Right ventricle myocardium inferior (tissue), 1 donor: ENCODE measurements at regions not wholly inside any gene's neighbourhood (a gene's known extent, or its start where the extent isn't known, plus 50 kb on each side); places are given as distances from the start of the nearest gene placed in this dataset.
A peak's percentile ranks its signal among the peaks of the same experiment; 100 is the strongest.
"Not testable (repeated sequence)": the region's sequence is repeated elsewhere in the genome, so short reads cannot be mapped to it uniquely, and the experiment has no call there.

ENCODE experiments used
- ATAC-seq: fragments of 200-7000 bp; cut with Tn5 transposase; one replicate; pipeline ENCODE4 v1.9.1; 2020; ENCODE audit warnings: mild to moderate bottlenecking, moderate library complexity
- DNase-seq: peaks from one replicate; pipeline ENCODE4 v3.0.0; 2021; ENCODE audit errors: missing footprints
- intact Hi-C: fragments of 100-400 bp; cut with DNase I; formaldehyde crosslinking; loops from one replicate; pipeline ENCODE4 v1.11.0; 2022
- donor health status: DM: no; HTN: yes; CAD: no; lungs with severe emphysema.

DNA sequence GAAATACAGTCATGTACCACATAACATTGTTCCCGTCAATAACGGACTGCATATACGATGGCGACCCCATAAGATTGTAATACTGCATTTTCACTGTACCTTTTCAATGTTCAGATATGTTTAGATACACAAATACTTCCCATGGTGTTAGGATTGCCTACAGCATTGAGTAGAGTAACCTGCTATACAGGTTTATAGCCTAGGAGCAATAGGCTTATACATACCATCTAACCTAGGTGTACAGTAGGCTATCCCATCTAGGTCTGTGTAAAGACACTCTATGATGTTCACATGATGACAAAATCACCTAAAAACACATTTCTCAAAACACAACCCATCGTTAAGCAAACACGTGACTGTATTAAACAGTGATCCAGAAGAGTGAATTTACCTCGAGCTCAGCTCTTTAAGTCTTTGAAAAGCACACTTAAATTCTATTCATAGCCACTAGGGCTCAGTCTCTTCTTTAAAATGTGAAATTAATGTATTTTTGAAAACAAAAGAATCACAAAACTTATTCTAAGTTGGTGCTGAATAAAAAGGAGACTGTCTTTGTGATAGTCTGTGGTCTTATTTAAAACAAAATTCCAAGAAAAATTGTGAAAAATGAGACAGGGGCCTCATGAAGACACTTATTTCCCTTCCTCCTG lies 239.1 kb upstream of the ARID2 start:
- DNase-seq (no peak), ATAC-seq (no peak)
- intact Hi-C loops, result no loop called here

DNA sequence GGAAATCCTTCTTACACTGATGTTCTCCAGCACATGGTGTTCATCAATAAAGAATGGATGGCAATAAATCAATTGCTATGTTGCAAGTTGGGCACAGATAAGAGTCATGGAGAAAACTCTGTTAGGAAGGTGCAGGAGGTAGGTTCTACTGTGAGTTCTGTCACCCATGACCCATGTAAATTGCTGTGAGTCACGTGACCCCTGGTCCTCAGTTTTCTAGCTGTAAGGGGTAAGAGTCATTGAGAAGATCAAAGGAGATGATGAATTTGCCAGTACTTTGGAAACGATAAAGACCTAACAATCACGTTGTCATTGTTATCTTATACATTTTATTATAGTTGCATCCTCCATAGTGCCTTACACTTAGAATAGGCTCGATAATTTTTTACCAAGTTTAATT lies 235.2 kb upstream of the ARID2 start:
- intact Hi-C loops, result no loop called here
- no peak for DNase-seq
- ATAC-seq, result no peak

DNA sequence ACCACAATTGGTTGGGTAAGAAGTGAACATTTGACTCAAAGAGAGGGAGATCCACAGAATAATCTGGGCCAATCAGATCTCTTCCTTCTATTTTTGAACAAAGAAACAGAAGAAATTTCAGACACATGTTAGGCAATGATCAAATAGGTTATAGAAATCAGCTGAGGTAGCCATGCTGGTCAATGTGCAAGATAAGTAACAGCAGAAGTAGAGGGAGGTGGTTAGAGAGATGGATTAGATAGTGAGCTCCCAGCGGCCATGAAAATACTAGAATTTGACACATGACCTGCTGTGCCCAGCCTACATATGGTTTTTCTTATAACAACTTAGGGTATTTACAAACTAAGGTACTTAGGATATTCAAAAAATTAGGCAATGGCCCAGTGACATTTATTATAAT lies 230.9 kb upstream of the ARID2 start:
- ATAC-seq, result no peak
- DNase-seq, result no peak
- intact Hi-C loops, result no loop called here

GRCh38 chr12:45502481-45503128 lies 226.9 kb upstream of the ARID2 start:
- intact Hi-C loops, result no loop called here
- no peak for DNase-seq
- ATAC-seq, result no peak

DNA sequence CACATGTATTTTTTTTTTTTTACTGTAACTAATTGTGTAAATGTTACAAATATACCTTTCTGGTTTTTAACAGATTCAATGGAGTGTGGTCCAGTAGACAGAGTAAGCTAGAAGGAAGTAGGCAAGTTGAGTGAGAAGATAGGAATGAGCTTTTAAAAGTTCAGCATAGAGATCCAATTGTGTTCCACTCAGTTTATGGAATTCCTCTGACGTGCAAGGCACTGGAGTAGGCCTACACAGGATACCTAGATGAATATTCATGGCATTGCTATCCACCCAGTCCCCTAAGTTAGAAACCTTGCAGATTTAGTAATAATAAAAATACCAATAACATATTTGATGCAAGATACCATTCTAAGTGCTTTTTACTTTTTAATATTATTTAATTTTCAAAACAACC lies 225.6 kb upstream of the ARID2 start:
- DNase-seq (no peak), ATAC-seq (no peak)
- intact Hi-C loops, result no loop called here

DNA sequence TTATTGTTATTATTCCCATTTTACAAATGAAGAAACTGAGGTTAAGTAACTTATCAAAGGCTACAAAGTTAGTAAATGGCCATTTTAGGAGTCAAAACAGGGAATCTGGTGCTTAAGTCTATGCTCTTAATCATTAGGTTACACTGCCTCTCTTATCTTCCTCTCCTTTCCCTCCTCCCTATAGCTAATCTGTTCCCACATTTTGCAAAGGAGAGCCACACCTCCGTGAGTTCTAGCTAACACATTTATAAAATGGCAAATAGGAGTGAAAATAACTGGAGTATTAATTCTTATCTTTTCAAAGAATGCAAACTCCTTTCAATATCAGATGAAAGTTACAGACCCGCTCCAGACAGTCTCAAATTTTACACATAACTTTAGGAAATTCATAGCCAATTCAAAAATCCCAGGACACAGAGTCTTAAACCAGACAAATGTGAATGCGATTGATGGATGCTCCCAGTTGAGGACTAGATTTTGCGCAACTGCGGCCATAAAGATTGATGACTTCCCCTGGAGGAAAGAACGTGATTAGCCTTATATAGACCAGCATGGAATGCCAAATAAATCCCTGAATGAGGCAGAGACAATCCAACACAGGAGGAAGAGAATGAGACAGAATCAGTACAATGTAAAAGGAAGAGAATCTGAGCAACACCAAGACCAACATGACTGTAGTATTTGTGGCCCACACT lies 225.0 kb upstream of the ARID2 start:
- ATAC-seq (no peak), DNase-seq (no peak)
- intact Hi-C loops, result no loop called here

DNA sequence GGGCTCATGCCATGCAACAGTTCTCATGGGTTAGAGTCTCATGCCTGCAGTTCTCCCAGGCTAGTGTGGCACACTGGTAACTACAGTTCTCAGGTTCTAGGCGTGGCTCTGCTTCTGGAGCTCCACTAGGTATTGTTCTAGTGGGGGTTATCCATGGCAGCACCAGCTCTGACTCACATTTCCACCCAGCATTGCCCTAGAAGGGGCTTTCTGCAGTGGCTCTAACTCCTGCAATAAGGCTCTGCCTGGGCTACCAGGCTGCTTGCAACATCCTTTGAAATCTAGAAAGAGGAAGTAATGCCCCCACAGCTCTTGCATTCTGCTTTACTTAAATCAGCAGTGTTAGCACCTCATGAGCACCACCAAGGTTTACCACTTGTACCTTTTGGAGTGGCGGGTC lies 220.3 kb upstream of the ARID2 start:
- no peak for DNase-seq
- no peak for ATAC-seq
- intact Hi-C loops, result no loop called here

DNA sequence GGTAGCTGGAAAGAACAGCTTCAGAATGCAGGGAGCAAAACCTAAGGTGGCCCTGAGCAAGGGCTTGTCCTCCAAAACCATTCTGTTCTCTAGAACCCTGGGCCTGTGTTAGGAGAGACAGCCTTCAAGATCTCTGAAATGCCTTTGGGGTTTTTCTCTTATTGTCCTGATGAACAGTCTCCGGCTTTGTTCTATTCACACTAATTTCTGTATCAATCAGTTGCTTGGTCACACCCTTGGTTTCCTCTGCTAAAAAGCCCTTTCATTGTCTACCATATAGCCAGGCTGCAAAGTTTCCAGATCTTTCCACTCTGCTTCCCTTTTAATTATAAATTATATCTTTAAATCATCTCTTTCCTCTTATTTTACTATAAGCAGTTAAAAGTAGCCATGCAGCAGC lies 219.9 kb upstream of the ARID2 start:
- intact Hi-C loops, result no loop called here
- DNase-seq, result no peak
- ATAC-seq, result no peak

- ATAC-seq (no peak), DNase-seq (no peak)
- intact Hi-C loops, result no loop called here
Observed at GRCh38 chr12:45517381-45517780, 212.1 kb upstream of the ARID2 start.

- no peak for ATAC-seq
- intact Hi-C loops, result no loop called here
- no peak for DNase-seq
Observed at GRCh38 chr12:45518291-45519235, 210.9 kb upstream of the ARID2 start.

GRCh38 chr12:45522227-45522626 lies 207.3 kb upstream of the ARID2 start:
- intact Hi-C loops, result no loop called here
- DNase-seq (no peak), ATAC-seq (no peak)

DNA sequence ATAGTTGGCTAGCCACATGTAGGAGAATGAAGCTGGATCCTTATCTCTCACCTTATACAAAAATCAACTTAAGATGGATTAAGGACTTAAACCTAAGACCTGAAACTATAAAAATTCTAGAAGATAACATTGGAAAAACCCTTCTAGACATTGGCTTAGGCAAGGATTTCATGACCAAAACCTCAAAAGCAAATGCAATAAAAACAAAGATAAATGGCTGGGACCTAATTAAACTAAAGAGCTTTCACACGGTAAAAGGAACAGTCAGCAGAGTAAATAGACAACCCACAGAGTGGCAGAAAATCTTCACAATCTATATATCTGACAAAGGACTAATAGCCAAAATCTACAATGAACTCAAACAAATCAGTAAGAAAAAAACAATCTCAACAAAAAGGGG lies 202.7 kb upstream of the ARID2 start:
- intact Hi-C loops, ATAC-seq: not testable (repeated sequence)

DNA sequence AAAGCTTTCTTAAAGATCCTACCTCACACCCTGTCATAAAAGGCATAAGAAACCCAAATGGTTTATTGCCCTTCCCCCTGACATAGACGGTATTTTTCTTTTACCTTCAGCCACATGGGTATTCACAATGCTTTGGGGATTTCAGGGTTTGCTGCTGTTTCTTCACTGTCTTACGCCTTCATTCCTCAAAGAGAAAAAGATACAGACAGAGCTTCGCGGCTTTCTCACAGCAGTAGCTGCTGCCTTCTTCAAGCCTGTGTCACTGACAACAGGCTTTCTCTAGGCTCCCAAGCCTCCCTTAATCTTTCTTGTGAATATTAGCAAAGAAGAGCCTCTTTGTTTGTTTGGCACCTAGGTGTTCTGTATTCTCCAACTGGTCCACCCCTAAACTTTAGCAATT lies 197.4 kb upstream of the ARID2 start:
- ATAC-seq, result no peak
- intact Hi-C loops, result no loop called here
- DNase-seq, result no peak

More for the DNA sequence above, 202.7 kb upstream of the ARID2 start:
- DNase-seq, result not testable (repeated sequence)

DNA sequence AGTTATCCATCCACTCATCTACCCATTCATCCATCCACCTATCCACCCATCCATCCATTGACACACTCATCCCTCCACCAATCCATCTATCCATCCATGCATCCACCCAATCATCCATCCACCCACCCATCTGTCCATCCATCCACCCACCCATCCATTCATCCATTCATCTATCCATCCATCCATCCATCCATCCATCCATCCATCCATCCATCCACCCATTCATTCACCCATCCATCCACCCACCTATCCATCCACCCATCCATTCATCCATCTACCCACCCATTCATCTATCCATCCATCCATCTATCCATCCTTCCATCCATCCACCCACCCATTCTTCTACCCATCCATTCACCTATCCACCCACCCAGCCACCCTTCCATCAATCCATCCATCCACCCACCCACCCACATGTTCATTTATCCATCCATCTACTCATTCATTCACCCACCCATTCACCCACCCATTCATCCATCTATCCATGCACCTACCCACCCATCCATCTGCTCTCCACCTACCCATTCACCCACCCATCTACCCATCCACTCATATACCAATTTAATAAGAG lies 193.8 kb upstream of the ARID2 start:
- intact Hi-C loops, result no loop called here
- no peak for DNase-seq

DNA sequence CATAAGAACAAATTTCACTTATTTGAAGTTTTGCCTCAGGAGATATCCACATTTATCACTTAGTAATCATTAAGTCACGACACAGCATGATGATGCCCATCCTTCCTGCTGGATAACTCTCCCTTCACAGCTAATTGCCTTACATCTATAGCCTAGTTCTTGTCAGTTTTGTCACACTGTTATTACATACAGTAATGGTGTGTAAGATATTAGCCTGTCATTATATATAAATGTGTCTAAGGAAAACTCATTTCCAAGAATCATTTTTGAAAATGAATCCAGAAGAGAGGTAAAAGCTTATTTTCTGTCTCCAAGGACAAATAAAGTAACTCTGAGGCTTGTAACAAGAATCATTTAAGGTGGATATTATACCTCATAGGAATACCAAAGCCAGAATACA lies 193.2 kb upstream of the ARID2 start:
- ATAC-seq, result no peak
- no peak for DNase-seq
- intact Hi-C loops, result no loop called here

More for the DNA sequence above, 193.8 kb upstream of the ARID2 start:
- no peak for ATAC-seq

- intact Hi-C loops, result loop anchor here (5.0 to 10.0 kb wide), 2 partner anchors 186 to 454 kb away; partner anchors contain the start of genes ARID2 and SCAF11
- ATAC-seq (no peak), DNase-seq (no peak)
Observed at GRCh38 chr12:45540661-45541341, 188.7 kb upstream of the ARID2 start.

- no peak for DNase-seq
- peak; percentile 76 for ATAC-seq
- intact Hi-C loops, result loop anchor here (5.0 to 10.0 kb wide), 2 partner anchors 183 to 451 kb away; partner anchors contain the start of genes ARID2 and SCAF11
Observed at GRCh38 chr12:45543887-45544286, 185.6 kb upstream of the ARID2 start.

DNA sequence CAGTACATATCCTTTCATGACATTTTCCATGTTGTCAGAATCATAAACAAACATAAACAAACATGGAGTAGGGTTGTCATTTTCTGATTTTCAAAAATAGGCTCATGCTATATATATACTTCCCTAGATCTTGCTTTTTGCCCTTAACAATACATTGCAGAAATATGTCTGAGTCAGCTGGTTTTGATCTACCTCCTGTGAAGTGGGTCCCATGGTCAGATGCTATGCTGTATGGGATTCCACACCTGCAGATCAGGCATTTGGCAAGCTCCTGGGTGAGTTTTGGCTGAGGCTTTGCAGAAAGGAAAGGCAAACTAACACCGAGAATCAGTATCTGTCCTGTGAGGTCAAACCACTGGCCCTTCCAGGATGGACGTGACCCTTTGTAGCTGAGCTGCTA lies 183.0 kb upstream of the ARID2 start:
- DNase-seq (no peak), ATAC-seq (no peak)
- intact Hi-C loops, result loop anchor here (10.0 kb wide), 1 partner anchor 448 kb away; the partner anchor contains the start of gene SCAF11
